GM12878 (cell line): ENCODE measurements at regions not wholly inside any gene's neighbourhood (a gene's known extent, or its start where the extent isn't known, plus 50 kb on each side); places are given as distances from the start of the nearest gene placed in this dataset.

Experiments used
- ATAC-seq: fragments of 200-7000 bp; cut with Tn5 transposase; 3 replicates; pipeline ENCODE4 v1.9.1; 2020; ENCODE audit warnings: mild to moderate bottlenecking, moderate library complexity
- BruUV-seq: library from RNA; stranded (reverse); fragments of 400-500 nt; replicated peaks from 2 replicates; lab custom pipeline; 2021; lab: Mats Ljungman, UMichigan
- CTCF ChIA-PET: fragments of 300-600 bp; sonication (Branson Sonifier 250); formaldehyde crosslinking; extraction: SDS; loops from one replicate; lab custom pipeline; 2021; ENCODE audit warnings: inconsistent platforms; lab: Yijun Ruan, JAX
- POLR2A ChIA-PET: fragments of 350-600 bp; formaldehyde crosslinking; extraction: SDS; loops from one replicate; lab custom pipeline; 2021; ENCODE audit warnings: inconsistent platforms; lab: Charles Lee
- RAD21 ChIA-PET: fragments of 300-600 bp; sonication (Branson Sonifier 250); formaldehyde crosslinking; loops from one replicate; lab custom pipeline; 2023; ENCODE audit warnings: antibody characterized with exemption; ENCODE audit not compliant: unreplicated experiment; lab: Charles Lee
- SMC1A ChIA-PET: fragments of 300-600 bp; sonication (Branson Sonifier 250); formaldehyde crosslinking; loops from one replicate; lab custom pipeline; 2023; ENCODE audit not compliant: unreplicated experiment, uncharacterized antibody; lab: Charles Lee
- DNase-seq: peaks from one replicate; pipeline ENCODE4 v3.0.0-alpha.2; 2011; ENCODE audit warnings: low read depth, low spot score
- FAIRE-seq: peaks from 3 replicates; lab custom pipeline; 2011; peaks lifted over from hg19 to GRCh38; lab: Jason Lieb, UNC
- H2AFZ ChIP-seq: 2 replicates; pipeline ENCODE4 v1.6.0; 2011; ENCODE audit warnings: low read depth, low read length, control low read depth; ENCODE audit not compliant: control insufficient read depth
- H3K27ac ChIP-seq: 2 replicates; pipeline ENCODE4 v1.5.1; 2011; ENCODE audit warnings: control low read depth; ENCODE audit not compliant: control insufficient read depth, insufficient read depth
- H3K27me3 ChIP-seq, 2 experiments: replicated peaks in 1 of 2; 2 replicates each; pipeline versions ENCODE4 v1.6.0 to v1.6.1; 2011; ENCODE audit warnings: low read length in 1 of 2; ENCODE audit not compliant: control insufficient read depth in 2 of 2, insufficient read depth in 2 of 2
- H3K36me3 ChIP-seq, 2 experiments: 2 replicates each; pipeline ENCODE4 v1.5.1; 2011; ENCODE audit warnings: low read length in 1 of 2; ENCODE audit not compliant: control insufficient read depth in 2 of 2, insufficient read depth in 2 of 2
- H3K4me1 ChIP-seq: 2 replicates; pipeline ENCODE4 v1.6.1; 2011; ENCODE audit warnings: mild to moderate bottlenecking, low read length, moderate library complexity, mixed read lengths; ENCODE audit not compliant: control insufficient read depth, insufficient read depth
- H3K4me2 ChIP-seq: 2 replicates; pipeline ENCODE4 v1.6.0; 2011; ENCODE audit warnings: control low read depth; ENCODE audit not compliant: control insufficient read depth, insufficient read depth
- H3K4me3 ChIP-seq: fragments of 200-600 bp; sonication (generic); 2 replicates; pipeline ENCODE4 v1.5.1; 2016
- H3K79me2 ChIP-seq: 2 replicates; pipeline ENCODE4 v1.6.0; 2011; ENCODE audit warnings: low read length; ENCODE audit not compliant: control insufficient read depth, insufficient read depth
- H3K9ac ChIP-seq: 2 replicates; pipeline ENCODE4 v1.8.0; 2011; ENCODE audit warnings: low read length, control low read depth, mixed read lengths; ENCODE audit not compliant: control insufficient read depth, insufficient read depth
- H3K9me3 ChIP-seq: replicated peaks from 3 replicates; pipeline ENCODE4 v1.5.1; 2011; ENCODE audit warnings: mild to moderate bottlenecking, low read length; ENCODE audit not compliant: control insufficient read depth, insufficient read depth
- H4K20me1 ChIP-seq: 2 replicates; pipeline ENCODE4 v1.6.0; 2011; ENCODE audit not compliant: control insufficient read depth, insufficient read depth
- BRCA1 ChIP-seq: IDR thresholded peaks from 2 replicates; pipeline ENCODE4 v1.6.1; 2011; ENCODE audit warnings: low read depth, low read length, improper control_type of control experiment
- CHD4 ChIP-seq: fragments of 200-600 bp; sonication (generic); IDR thresholded peaks from 2 replicates; pipeline ENCODE4 v1.6.1; 2016; ENCODE audit warnings: mild to moderate bottlenecking
- CREB1 ChIP-seq: IDR thresholded peaks from 2 replicates; pipeline ENCODE4 v1.6.1; 2012; ENCODE audit warnings: low read depth, mild to moderate bottlenecking, inconsistent platforms
- E2F4 ChIP-seq: IDR thresholded peaks from 2 replicates; pipeline ENCODE4 v1.6.1; 2012; ENCODE audit warnings: low read depth, low read length, improper control_type of control experiment
- EP300 ChIP-seq, 2 experiments: fragments of 150-350 bp in 1 of 2; IDR thresholded peaks; 2 replicates each; pipeline ENCODE4 v1.6.1; 2011 to 2012; ENCODE audit warnings: low read depth in 2 of 2, low read length in 2 of 2, borderline replicate concordance in 1 of 2, improper control_type of control experiment in 1 of 2, inconsistent platforms in 1 of 2; ENCODE audit not compliant: control insufficient read depth in 1 of 2
- GABPA ChIP-seq: IDR thresholded peaks from 2 replicates; pipeline ENCODE4 v1.6.1; 2014; ENCODE audit warnings: antibody characterized with exemption, low read depth, mild to moderate bottlenecking, inconsistent platforms
- NFIC ChIP-seq: IDR thresholded peaks from 2 replicates; pipeline ENCODE4 v1.6.1; 2012; ENCODE audit warnings: low read depth, mild to moderate bottlenecking, inconsistent platforms, low read length, moderate library complexity
- RBBP5 ChIP-seq: fragments of 200-600 bp; sonication (generic); conservative IDR thresholded peaks from 2 replicates; pipeline ENCODE4 v1.6.1; 2016
- REST ChIP-seq: IDR thresholded peaks from 2 replicates; pipeline ENCODE4 v1.6.1; 2012; ENCODE audit warnings: mild to moderate bottlenecking, low read depth, low read length
- RFX5 ChIP-seq: IDR thresholded peaks from 2 replicates; pipeline ENCODE4 v1.6.1; 2011; ENCODE audit warnings: low read depth, low read length, improper control_type of control experiment
- SMAD1 ChIP-seq: fragments of 450-650 bp; IDR thresholded peaks from 2 replicates; pipeline ENCODE4 v1.6.1; 2018; ENCODE audit warnings: mild to moderate bottlenecking, low read depth; ENCODE audit not compliant: partially characterized antibody
- SMAD5 ChIP-seq: IDR thresholded peaks from 2 replicates; pipeline ENCODE4 v1.6.1; 2016; ENCODE audit warnings: antibody characterized with exemption, low read depth
- SMARCA5 ChIP-seq: fragments of 450-650 bp; IDR thresholded peaks from 2 replicates; pipeline ENCODE4 v1.6.1; 2017; ENCODE audit warnings: mild to moderate bottlenecking
- SREBF1 ChIP-seq: IDR thresholded peaks from 2 replicates; pipeline ENCODE4 v1.6.1; 2012; ENCODE audit warnings: mild to moderate bottlenecking, low read length
- WRNIP1 ChIP-seq: IDR thresholded peaks from 2 replicates; pipeline ENCODE4 v1.6.1; 2011; ENCODE audit warnings: low read depth, low read length, improper control_type of control experiment, borderline replicate concordance
- ZBTB33 ChIP-seq: fragments of 450-650 bp; IDR thresholded peaks from 2 replicates; pipeline ENCODE4 v1.6.1; 2017; ENCODE audit warnings: mild to moderate bottlenecking
- ZNF207 ChIP-seq: fragments of 450-650 bp; IDR thresholded peaks from 2 replicates; pipeline ENCODE4 v1.6.1; 2014; ENCODE audit warnings: antibody characterized with exemption, mild to moderate bottlenecking, borderline replicate concordance
- ZZZ3 ChIP-seq: IDR thresholded peaks from 2 replicates; pipeline ENCODE4 v1.6.1; 2011; ENCODE audit warnings: low read depth; ENCODE audit not compliant: control insufficient read depth, insufficient read length
- WGBS: methylation state at CpG from one replicate; pipeline ENCODE4 v1.1.6; 2016; ENCODE audit warnings: low lambda C conversion rate; ENCODE audit not compliant: insufficient replicate concordance, insufficient coverage; ENCODE audit errors: missing lambda C conversion rate; 5-methylcytosine and 5-hydroxymethylcytosine counted together
- in situ Hi-C: fragments of 300-500 bp; cut with MboI; formaldehyde crosslinking; loops from 9 replicates; pipeline ENCODE4 v1.14.3; 2018; ENCODE audit warnings: mixed read lengths
- intact Hi-C: fragments of 100-400 bp; cut with micrococcal nuclease; formaldehyde crosslinking; loops from one replicate; pipeline ENCODE4 v1.14.2; 2022; ENCODE audit not compliant: unreplicated experiment

GRCh38 chr6:27693766-27694546 lies 218.2 kb downstream of the OR2B2 start:
- RAD21 ChIA-PET, result interaction anchor here (0.8 to 1.2 kb wide), 2 partner anchors 58 to 219 kb away, joined by 3 to 4 read pairs; no protein-coding TSS in a partner anchor
- DNase-seq (no peak), ATAC-seq (peak; percentile 81), FAIRE-seq (no peak)
- Histone ChIP-seq H3K9ac (peak overlapping the region; percentile 93), H3K27me3 (no peaks in the 10 kb centered on the region), H3K36me3 (no peaks in the 10 kb centered on the region), H4K20me1 (no peaks in the 10 kb centered on the region), H2AFZ (peak overlapping the region; percentile 87), H3K27ac (peak overlapping the region; percentile 80), H3K4me2 (peak overlapping the region; percentile 80), H3K4me3 (peak overlapping the region; percentile 89), H3K4me1 (no peaks in the 10 kb centered on the region; the same call in 1 of the 2 replicates), H3K9me3 (no peaks in the 10 kb centered on the region), H3K79me2 (peaks cover 7% of the 10 kb centered on the region)
- SMC1A ChIA-PET, result interaction anchor here (0.6 to 1.8 kb wide), 3 partner anchors 60 to 102 kb away, joined by 3 to 5 read pairs (median 3); no protein-coding TSS in a partner anchor
- WGBS, result 3% methylated on average over 34 of the region's 34 CpGs
- CTCF ChIA-PET, result interaction anchor here (0.8 kb wide), 1 partner anchor 17 kb away, joined by 4 read pairs; no protein-coding TSS in a partner anchor
- intact Hi-C loops (loop anchor here (2.0 kb wide), 1 partner anchor 97 kb away; no protein-coding TSS in a partner anchor), in situ Hi-C loops (no loop called here)
- POLR2A ChIA-PET, result interaction anchor here (0.5 to 0.9 kb wide), 4 partner anchors 66 to 615 kb away, joined by 3 to 4 read pairs (median 3); no protein-coding TSS in a partner anchor
- BruUV-seq, result TSS peak; percentile 87
- TF ChIP-seq ZBTB33 (no peak), NFIC (peak; percentile 26; the same call in 1 of the 2 replicates), GABPA (peak; percentile 81), E2F4 (no peak), RBBP5 (0 out of 2 replicates have a peak, but pooled peaks have one; percentile 82), CREB1 (peak; percentile 69), EP300 (IDR thresholded peaks at IDR 0.05; ENCODE audit: borderline replicate concordance in 1 of 2, control insufficient read depth in 1 of 2, low read depth in 2 of 2, low read length in 2 of 2) (no peak), SMAD1 (peak; percentile 19), WRNIP1 (no peak), BRCA1 (no peak), SMARCA5 (no peak), CHD4 (no peak), RFX5 (no peak), SREBF1 (no peak), ZZZ3 (no peak), ZNF207 (no peak), SMAD5 (no peak; the same call in 1 of the 2 replicates), REST (no peak)
